GM12864 (cell line): ENCODE measurements at regions not wholly inside any gene's neighbourhood (a gene's known extent, or its start where the extent isn't known, plus 50 kb on each side); places are given as distances from the start of the nearest gene placed in this dataset.

Experiments
- DNase-seq: peaks from one replicate; pipeline ENCODE4 v3.0.0-alpha.2; 2011; ENCODE audit warnings: low read depth
- H3K4me3 ChIP-seq: 2 replicates; pipeline ENCODE4 v1.5.1; 2011; ENCODE audit warnings: mild to moderate bottlenecking, low read depth, low read length, control low read depth
- CTCF ChIP-seq: IDR thresholded peaks from 2 replicates; pipeline ENCODE4 v1.5.1; 2011; ENCODE audit warnings: low read depth, mild to moderate bottlenecking, moderate library complexity, low read length, control low read depth, inconsistent platforms; ENCODE audit errors: missing control alignments

GRCh38 chr10:62614389-62615157 is 189.9 kb upstream of the ADO start:
- DNase-seq: peak; percentile 88
- TF ChIP-seq CTCF: no peak
- no peak overlapping the region for H3K4me3 ChIP-seq

- TF ChIP-seq CTCF: no peak
- DNase-seq: no peak
- no peak overlapping the region for H3K4me3 ChIP-seq
Observed at GRCh38 chr10:62616885-62617590, 187.5 kb upstream of the ADO start.

- H3K4me3 ChIP-seq: no peak overlapping the region
- DNase-seq: no peak
- no peak for TF ChIP-seq CTCF
Observed at GRCh38 chr10:62617652-62618051, 186.9 kb upstream of the ADO start.

GRCh38 chr10:62618054-62618453 is 186.5 kb upstream of the ADO start:
- TF ChIP-seq CTCF: no peak
- DNase-seq: no peak
- H3K4me3 ChIP-seq: no peak overlapping the region

DNA sequence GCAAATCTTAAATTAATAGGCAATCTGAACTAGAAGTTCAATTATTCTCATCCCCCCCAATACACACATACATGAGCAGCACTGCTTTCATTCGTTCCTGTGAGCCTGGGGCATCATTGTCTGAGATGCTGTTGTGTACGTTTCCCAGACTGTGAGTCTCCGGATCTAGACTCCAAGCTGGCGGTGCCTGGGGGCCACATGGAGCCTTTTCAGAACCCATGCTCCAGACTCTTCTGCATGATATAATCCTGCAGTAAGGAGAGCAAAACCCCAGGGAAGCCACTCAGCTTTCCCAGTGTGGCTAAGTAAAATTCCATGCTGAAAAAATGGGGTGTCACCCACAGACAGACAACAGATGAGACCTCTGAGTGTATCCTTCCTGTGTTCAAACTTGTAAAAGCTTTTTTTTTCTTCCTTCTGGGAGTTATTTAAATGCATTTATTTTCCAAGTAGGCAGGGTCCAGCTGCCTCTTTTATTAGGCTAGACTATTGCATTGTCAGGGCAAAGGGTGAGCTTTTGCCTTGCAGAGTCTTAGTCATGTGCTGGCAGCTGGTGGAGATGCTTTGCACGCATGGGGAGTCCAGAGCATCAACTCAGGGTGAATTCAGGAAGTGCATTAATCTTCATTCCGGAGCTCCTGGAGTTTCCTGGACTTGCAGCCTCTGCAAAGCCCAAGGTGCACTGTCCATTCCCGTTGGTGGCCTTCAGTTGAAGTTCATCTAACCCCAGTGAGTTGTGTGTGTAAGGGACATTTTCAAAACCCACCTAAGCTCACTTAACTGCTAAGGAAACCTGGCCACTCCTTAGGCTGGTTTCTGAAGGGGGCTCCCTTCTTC is 185.7 kb upstream of the ADO start:
- no peak overlapping the region for H3K4me3 ChIP-seq
- TF ChIP-seq CTCF: no peak
- no peak for DNase-seq

GRCh38 chr10:62619413-62619738 is 185.1 kb upstream of the ADO start:
- no peak for TF ChIP-seq CTCF
- no peak overlapping the region for H3K4me3 ChIP-seq
- DNase-seq: no peak
